Mesenteric fat pad (tissue), 1 donor: ENCODE measurements at regions not wholly inside any gene's neighbourhood (a gene's known extent, or its start where the extent isn't known, plus 50 kb on each side); places are given as distances from the start of the nearest gene placed in this dataset.
A peak's percentile ranks its signal among the peaks of the same experiment; 100 is the strongest.

Experiments used
- DNase-seq: peaks from one replicate; pipeline ENCODE4 v3.0.0-alpha.2; 2020; ENCODE audit warnings: low spot score
- donor health status: DM: yes; HTN: yes; CAD: no.

DNA sequence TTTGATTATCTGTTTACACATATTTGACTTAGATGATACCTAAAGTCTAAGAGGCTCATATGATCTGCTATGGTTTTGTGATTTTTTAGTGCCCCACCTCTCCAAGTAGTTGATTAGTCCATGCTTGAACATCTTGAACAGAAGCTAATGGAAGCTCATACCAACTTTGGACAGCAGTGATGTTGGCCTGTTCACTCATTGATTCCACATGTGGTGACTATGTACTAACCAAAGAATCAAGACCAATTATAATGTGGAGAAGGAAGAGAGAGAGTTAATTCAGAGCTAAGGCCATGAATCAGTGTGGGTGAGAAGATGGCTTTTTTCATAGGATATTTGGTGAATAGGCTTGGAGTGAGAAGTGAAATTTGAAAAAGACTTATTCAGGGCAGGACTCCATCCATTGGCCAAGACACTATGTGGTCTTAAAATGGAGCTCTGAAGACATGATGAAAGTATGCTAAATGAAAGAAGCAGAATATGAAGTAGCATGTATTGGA, 178.3 kb upstream of the TWIST2 start:
- DNase-seq = no peak

DNA sequence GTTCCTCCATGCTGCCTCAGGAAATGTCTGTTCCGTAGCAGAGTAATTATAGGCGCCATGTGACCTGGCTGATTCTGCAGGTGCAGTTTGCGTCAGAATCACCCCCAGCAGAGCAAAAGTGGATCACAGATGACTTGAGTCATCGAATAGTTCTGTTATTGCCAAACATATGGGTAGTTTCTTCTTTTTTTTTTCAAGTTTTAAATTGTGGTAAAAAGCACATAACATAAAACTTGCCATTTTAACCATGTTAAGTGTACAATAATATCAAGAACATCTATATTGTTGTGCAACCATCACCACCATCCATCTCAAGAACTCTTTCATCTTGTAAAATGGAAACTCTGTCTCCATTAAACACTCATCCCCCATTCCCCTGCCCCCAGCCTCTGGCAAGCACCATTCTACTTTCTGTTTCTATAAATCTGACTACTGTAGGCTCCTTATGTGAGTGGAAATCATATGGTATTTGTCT, 177.7 kb upstream of the TWIST2 start:
- no peak for DNase-seq

DNA sequence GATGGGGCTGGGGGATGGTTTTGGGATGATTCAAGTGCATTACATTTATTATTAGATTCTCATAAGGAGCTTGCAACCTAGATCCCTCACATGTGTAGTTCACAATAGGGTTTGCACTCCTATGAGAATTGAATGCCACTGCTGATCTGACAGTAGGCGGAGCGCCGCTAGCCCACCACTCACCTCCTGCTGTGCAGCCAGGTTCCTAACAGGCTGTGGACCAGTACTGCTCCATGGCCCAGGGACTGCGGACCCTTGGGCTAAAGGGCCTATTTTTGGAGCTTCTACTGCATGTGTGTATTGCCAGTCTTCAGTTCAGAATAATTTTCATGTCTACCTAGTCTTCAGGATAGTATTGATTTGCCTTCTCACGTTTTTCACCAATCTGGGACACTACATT, 165.3 kb upstream of the TWIST2 start:
- DNase-seq = no peak

DNA sequence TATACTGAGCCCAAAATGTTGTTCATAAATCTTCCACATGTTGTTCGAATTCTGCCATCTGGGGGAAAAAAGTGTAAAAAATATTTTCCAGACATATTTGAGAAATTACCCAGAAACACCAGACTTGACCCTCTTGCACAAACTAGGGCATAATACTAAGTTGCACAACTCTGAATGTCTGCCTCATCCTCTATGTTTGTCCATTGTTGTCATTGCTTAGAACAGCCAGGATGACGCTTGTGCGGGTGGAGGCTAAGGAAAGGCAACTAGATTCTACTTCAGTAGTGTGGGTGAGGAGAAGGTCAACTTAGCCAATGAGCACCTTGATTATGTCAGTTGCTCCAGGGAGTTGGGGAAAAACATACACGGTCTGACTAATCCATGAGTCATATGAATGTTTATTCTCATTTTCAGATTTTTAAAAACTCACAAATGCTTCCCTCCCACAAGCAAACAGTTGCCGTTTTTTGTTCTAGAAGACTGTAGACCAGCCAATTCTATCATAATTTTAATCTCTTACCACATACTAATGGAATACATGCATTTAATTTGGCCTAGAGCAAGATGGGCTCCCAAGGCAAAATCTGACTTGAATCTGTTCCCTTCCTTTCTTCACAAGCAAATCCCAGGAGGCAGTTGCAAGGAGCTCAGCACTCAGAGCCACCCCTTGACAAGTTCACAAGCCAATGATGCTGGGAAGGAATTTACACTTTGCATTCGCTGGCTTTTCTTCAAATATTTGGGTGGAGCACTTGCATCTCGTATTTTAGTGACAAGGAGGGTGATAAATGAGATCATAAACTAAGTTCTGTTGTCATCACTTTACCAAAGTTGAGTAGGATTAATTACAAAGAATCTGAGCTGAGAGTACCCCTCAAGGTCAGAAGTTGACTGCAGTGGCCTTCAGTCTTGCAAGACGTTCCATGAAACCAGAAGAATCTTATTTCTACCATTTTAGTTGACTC, 163.2 kb upstream of the TWIST2 start:
- DNase-seq = no peak

DNA sequence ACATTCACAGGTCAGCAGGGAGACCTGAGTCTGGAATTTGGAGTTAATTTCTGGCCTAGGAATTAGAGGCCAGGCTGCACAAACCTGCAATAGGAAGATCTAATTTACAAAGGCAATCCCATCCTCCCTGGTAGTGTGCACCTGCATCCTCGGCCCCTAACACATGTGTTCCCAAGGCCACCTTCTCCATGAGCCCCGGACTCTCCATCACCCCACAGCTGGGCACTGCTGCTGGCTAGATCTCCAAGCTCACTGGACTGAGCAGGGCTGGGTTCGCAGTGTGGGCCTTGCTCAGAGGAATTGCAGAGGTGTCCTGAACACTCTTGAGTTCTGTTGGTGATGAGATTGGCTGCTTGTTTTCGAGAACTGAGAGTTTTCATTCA, 162.6 kb upstream of the TWIST2 start:
- DNase-seq = no peak

DNA sequence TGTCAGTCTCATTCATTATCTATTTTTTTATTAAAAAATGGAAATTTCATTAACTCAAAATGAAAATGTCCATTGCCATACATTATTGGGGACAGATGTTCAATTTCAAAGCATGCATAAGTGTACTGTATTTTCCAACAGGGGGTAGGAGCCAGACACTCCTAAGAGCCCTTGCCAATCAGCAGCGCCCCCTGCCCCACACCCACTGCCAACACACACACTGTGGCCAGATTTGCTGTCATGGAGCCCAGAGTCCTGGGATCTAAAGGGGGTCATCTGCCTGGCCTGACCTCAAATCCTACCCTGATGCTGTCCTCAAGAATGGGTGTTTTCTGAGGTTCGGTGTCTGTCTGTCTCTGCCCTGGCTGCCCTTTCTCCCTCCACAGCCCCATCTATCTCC, 162.2 kb upstream of the TWIST2 start:
- no peak for DNase-seq

DNA sequence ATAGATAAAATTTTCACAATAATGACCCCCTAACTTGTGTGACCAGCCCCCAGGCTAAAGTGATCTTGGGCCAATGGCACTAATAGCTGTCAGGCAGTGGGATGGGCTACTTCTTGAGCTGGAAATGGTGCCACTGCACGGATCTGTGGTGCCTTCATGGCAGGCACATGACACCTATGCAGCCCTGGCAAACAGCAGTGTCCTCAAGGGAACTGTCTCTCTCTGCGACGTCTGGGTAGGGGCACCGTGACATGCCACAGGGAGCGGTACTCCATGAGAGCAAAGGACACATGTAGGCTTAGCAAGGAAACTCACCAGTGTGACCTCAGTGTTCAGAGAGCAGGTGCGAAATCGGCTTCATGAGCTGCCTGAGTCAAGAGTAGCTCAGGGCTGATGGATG, 161.7 kb upstream of the TWIST2 start:
- DNase-seq = no peak

DNA sequence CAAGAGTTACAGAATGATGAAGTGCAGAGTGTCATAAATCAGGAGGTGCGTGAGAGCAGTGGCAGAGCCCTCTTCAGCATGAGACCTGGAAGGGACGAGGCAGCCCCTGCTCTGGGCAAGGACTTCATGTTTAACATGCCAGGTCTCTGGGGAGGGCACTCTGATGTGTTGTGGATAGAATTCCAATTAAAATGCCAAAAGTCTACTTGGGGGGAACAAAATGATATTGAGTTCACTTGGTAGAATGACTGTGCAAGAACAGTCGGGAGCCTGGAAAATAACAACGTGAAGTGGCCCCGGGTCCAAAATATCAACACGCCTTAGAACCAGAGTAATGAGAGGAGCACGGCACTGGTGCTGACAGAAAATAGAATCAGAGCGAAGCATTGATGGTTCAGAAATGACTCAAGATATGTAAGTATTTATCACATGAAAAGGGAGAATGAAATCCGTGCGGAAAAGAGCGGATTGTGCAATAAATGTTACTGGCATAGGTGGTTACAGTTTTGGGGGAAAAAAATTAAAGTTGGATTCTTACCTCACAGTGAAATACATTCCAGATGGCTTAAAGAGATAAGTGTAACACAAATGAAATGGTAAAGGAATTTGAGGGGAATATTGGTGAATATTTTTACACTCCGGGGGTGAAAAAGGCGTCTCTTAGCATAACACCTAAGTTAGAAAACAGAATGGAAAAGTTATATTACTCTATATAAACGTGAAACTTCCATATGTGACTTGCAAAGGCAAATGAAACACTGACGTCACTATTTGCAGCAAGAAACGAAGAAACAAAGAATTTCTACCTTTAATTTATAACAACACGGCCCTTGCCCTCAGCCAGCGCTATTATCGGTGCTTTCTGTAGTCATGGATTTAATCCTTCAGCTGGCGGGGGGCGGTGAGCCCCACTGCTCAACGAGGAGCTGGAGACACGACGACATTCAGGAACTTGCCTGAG, 159.4 kb upstream of the TWIST2 start:
- DNase-seq = no peak

DNA sequence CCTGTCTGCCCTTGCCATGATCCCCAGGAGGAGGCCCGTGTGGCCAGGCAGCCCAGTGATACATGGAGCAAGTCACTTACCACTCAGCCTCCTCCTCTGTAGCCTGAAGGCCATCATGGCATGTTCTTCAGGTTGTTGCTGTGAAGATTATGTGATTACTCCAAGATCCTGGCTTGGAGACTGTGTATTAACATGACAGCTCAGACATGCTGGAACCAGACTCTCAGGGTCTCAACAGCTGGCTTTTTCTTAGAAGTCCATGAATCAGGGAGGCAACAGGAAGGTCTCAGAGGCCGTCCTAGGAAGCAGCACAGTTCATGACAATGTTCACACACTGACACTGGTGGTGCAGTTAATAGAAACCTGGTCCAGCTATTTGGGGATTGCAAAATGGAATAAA, 158.6 kb upstream of the TWIST2 start:
- no peak for DNase-seq

DNA sequence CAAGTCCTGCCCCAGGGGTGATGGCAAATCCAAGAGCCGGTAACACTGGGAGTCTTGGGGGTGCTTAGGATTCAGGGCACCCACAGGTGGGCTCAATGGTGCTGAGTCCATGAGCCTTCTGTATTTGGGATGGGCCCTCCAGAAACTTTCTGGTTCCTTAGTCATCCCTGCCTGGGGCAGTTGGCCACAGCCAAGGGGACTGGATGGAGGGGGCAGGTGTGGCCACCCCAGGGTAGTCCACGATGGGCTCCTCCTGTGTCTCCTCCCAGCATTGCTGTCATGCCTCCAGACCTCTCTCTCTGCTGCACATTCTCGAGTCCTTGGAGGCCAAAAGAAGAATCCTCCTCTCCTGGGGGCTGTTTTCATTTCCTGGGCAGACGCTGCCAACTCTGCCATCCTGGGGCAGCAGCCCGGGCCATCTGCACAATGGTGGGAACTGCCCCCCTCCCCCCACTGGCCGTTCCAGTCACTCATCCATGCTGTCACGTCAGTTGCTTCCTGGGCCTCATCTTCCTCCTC, 158.0 kb upstream of the TWIST2 start:
- no peak for DNase-seq

DNA sequence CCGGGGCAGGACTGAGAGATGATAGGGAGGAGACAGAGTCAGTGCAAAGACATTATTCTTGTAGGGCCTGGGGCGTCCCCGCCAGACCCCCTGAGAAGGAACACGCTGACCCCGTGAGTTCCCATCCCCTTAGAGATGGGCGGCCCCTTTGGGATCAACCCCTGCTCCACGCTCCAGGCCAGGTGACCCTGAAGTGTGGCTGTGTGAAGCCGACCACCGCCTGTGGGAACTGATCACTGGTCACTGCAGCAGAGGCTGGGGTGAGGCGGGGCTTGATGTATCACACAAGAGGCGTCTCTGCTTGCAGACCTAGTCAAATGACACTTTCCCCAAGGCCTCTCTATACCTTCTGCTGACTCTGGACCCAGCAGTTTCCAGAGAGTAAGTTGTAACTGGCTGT, 157.4 kb upstream of the TWIST2 start:
- DNase-seq = peak; percentile 85

DNA sequence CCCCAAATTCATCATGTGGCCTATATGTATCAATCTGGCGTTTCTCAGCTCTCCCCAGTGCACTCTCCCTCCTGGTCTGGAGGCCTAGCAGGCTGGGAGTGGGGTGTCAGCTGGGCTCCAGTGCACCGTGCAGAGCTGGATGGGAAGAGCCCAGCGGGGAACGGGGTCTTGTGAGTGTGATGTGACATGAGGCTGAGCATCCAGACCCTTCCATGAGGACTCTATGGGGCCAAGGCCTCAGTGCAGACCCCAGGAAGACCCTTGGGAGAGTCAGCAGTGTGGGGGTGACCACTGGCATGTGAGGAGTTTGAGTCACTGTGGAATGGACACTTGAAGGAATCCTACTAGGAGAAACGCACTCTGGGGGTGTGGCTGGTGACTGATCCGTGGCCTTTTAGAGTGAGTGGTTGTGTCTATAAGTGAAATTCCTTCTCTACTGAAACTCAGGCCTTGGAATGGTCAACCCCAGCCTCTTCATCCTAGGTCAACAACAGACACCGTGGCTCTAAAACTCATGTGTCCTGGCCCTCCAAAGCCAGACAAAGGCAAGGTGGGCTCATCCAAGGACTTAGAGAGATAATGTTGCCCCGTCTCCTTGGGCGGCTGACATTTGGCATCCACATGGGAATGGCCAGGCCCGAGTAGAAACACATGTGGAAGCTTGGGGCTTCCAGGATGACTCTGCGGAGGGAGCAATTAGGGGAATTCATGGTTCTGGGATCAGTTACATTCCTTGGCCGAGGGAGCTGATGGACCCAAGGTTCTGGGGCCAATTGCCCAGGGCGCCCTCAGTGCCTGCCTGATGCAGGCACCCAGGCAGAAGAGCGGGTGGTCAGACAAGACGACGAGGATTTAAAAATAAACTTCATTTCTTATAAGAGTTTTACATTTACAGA, 156.0 kb upstream of the TWIST2 start:
- DNase-seq = peak; percentile 84

DNA sequence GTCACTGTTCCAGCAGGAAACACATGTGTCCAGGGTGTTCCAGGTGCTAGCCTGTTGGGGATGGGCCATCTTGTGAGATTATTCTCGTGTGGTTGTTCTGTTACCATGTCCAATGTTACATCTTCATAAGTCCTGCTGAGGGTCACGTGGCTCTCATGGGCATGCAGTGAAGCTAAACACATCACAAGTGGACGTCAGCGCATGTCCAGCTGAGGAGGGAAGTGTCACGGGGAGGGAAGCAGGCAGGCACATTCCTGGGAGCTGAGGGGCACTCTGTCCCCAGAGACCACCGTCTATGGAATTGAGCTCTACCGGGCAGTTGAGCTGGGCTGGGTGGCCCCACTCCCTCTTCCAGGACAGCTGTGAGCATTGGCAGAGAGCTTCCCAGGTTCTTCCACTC, 155.3 kb upstream of the TWIST2 start:
- DNase-seq = no peak

DNA sequence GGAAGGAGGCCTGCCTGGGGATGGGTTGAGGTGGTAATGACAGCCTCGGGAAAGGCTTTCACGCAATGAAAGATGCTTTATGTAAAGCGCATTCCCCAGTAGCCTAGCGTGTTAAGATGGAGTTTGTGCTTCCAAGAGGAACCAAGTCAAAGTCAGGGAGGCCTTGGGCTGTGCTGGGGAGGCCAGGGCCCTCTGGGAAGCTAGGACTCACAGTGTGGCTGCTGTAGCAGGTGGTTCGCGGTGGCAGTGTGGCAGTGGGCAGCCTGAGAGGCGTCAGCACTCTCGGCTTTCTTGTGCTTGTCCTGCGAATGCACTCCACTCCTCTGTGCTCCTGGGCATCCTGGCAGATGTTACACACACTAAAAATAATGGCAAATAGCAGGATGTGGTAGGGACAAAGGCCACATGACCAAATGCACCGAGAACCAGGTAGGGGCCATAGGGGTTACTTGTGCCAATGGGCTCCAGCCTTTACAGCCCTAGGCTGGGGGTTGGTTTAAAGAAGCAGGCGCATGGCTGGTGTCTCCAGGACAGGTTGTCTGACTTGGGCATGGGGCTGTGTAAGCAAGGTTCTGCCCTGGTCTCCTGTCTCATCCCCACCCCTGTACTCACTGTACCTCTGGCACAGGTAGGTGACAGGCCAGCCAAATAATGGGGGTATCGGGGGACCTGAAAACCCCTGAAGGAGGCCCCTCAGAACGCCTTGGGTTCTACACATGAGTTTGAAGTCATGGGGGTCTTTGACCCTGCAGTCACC, 154.4 kb upstream of the TWIST2 start:
- DNase-seq = no peak

DNA sequence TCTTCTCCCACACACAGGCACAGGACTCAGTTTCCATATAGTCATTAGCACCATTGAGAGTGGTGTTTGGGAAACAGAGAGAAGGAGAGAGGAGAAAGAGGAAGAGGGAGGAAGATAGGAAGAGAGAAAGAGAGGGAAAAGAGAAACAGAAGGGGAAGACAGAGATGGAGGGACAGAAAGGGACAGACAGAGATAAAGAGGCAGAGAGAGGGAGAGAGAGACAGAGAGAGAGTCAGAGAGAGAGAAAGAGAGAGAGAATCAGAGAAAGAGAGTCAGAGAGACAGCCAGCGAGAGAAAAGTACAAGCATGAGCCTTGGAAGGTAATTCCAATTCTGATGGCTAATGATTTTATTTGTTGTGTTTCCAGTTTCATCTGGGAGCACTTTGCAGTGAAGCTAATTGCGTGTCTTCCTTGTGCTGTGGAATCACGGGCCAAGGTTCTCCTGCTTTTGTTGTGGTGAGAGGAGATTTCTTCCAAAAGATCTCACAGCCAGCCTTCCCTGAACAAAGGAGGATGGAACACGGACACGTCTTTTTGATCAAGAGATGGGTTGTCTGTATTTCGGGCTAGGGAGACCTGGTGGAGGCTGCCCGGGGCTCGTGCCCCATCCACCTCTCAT, 153.6 kb upstream of the TWIST2 start:
- DNase-seq = no peak

DNA sequence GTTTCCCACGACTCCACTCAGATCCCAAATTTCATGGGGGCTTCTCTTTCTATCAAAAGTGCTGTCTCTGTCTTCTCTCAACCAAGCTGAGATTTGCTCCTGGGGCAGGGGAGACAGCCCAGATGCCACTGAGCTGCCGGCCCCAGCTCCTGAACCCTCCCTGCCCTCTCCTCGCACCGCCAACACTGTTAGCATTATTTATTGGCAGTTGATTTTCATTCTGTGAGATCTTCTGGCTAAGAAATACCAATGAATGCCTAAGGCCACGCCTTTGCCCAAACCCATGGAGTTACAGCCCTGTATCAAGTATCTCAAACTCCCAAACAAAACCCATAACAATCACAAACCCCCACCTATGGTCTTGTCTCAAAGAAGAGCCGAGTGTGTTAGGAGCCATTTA, 153.0 kb upstream of the TWIST2 start:
- no peak for DNase-seq

DNA sequence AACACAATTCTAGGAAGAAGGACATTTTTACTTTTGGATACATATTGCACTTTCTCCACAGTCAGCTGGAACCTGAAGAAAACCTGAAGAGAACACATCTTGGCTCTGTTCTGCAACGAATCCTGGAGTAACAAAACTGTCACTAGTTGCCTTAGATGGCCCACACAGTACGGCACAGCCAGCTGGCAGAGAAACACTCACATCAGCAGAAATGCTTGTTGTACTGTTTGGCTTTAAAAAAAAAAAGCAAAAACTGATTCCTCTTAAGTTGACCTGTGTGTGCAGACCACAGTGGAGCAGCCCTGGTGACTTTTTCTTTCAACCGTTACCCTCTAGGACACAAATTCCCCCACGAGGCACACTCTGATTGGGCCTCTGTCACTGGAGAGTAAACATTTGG, 152.3 kb upstream of the TWIST2 start:
- DNase-seq = no peak

DNA sequence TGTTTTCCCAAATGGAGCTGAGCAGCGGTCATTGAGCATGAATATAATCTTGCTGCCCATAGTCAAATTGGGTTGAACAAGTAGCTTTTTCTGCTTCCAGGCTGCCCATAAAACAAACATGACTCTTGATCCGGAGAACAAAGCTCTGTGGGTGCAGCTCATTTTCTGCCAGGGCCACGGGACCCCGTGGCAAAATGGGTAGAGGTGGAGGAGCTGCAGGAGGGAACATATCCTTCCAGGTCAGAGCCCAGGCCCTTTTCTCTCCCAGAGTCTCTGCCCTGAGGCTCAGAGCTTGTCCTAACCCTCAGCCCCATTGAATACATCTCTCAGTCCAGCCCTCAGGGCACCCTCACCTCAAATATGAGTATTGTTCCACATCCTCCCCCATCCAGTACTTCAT, 151.6 kb upstream of the TWIST2 start:
- DNase-seq = no peak

DNA sequence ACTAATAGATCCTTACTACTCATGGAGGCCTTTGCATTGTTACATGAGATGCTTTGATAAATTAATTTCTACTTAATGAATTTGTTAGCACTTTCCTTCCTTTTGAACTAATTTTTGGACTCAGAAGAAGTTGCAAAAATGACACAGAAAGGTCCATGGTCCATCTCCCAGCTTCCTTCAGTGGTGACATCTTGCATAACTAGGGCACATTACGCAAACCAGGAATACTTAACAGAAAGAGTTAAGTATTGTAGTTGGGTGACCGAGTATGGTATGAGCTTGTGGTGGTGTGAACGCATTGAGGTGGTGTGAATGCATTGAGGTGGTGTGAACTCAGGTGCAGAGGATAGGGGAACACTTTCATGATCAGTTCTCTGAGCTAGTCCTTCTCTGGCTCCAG, 151.1 kb upstream of the TWIST2 start:
- DNase-seq = no peak
